Neural progenitor cell (in vitro differentiated cells): ENCODE measurements at regions not wholly inside any gene's neighbourhood (a gene's known extent, or its start where the extent isn't known, plus 50 kb on each side); places are given as distances from the start of the nearest gene placed in this dataset.

Experiments
- EZH2 ChIP-seq: fragments of 200-600 bp; sonication (generic); IDR thresholded peaks from 2 replicates; pipeline ENCODE4 v1.6.1; 2017; ENCODE audit warnings: antibody characterized with exemption, mild to moderate bottlenecking, moderate library complexity
- EZH2phosphoT487 ChIP-seq: fragments of 200-600 bp; sonication (generic); IDR thresholded peaks from 2 replicates; pipeline ENCODE4 v1.6.1; 2017; ENCODE audit warnings: antibody characterized with exemption
- TF ChIP-seq, protein P1 (sequence below): fragments of 200-600 bp; sonication (generic); IDR thresholded peaks from 2 replicates; pipeline ENCODE4 v1.5.1; 2017; ENCODE audit warnings: antibody characterized with exemption, mild to moderate bottlenecking

DNA sequence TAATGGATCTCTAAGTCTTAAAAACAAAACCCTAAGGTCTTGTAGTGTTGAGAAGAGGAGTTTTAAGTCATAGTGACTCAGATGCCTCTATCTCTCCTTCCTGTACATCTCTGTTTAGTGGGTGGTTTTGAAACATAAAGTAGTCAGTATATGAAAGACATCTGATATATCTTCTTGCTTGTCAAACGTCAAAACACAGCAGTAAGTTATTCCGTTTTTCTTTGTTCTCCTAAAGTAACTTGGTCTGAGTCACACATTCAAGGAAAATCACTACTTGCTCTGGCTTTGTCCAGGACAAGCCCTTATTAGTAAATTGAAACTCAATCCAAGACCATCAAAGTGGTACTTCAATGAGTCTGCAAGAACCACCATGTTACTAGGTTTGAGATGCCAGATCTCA lies 1172.5 kb downstream of the BCL11B start:
- TF ChIP-seq, protein P1, sequence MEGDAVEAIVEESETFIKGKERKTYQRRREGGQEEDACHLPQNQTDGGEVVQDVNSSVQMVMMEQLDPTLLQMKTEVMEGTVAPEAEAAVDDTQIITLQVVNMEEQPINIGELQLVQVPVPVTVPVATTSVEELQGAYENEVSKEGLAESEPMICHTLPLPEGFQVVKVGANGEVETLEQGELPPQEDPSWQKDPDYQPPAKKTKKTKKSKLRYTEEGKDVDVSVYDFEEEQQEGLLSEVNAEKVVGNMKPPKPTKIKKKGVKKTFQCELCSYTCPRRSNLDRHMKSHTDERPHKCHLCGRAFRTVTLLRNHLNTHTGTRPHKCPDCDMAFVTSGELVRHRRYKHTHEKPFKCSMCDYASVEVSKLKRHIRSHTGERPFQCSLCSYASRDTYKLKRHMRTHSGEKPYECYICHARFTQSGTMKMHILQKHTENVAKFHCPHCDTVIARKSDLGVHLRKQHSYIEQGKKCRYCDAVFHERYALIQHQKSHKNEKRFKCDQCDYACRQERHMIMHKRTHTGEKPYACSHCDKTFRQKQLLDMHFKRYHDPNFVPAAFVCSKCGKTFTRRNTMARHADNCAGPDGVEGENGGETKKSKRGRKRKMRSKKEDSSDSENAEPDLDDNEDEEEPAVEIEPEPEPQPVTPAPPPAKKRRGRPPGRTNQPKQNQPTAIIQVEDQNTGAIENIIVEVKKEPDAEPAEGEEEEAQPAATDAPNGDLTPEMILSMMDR: no peak
- TF ChIP-seq EZH2 (no peak), EZH2phosphoT487 (no peak)
